ENCODE measurements at regions not wholly inside any gene's neighbourhood (a gene's known extent, or its start where the extent isn't known, plus 50 kb on each side); places are given as distances from the start of the nearest gene placed in this dataset.
A peak's percentile ranks its signal among the peaks of the same experiment; 100 is the strongest.

GRCh38 chr7:126210707-126211106 lies 1042.0 kb downstream of the GRM8 start:
- Histone ChIP-seq H3K27ac (ENCODE audit: low read depth in 1 of 2, low read length in 2 of 2) (no peak overlapping the region), H3K27me3 (ENCODE audit: control insufficient read depth in 1 of 2, insufficient read depth in 2 of 2, low read length in 1 of 2) (no peaks in the 10 kb centered on the region), H3K9me3 (ENCODE audit: control insufficient read depth, low read length) (no peaks in the 10 kb centered on the region), H3K36me3 (ENCODE audit: control insufficient read depth in 1 of 2, insufficient read depth in 2 of 2, low read length in 1 of 2) (no peaks in the 10 kb centered on the region), H3K4me1 (ENCODE audit: control insufficient read depth in 1 of 2, insufficient read depth in 2 of 2, low read length in 2 of 2) (no peaks in the 10 kb centered on the region), H3K4me3 (ENCODE audit: low read length in 2 of 2) (no peak overlapping the region)
- ATAC-seq (ENCODE audit: low FRiP score) (no peak), DNase-seq (no peak)
- intact Hi-C loops (cut with DNase I): no loop called here

- no peaks in the 10 kb centered on the region for H3K27me3 ChIP-seq (ENCODE audit: control insufficient read depth in 1 of 2, insufficient read depth in 2 of 2, low read length in 1 of 2)
- H3K9me3 ChIP-seq (ENCODE audit: control insufficient read depth, low read length): no peaks in the 10 kb centered on the region
- no peak overlapping the region for H3K27ac ChIP-seq (ENCODE audit: low read depth in 1 of 2, low read length in 2 of 2)
- DNase-seq (no peak), ATAC-seq (ENCODE audit: low FRiP score) (no peak)
- intact Hi-C loops (cut with DNase I): no loop called here
- H3K4me1 ChIP-seq (ENCODE audit: control insufficient read depth in 1 of 2, insufficient read depth in 2 of 2, low read length in 2 of 2): no peaks in the 10 kb centered on the region
- H3K4me3 ChIP-seq (ENCODE audit: low read length in 2 of 2): no peak overlapping the region
- no peaks in the 10 kb centered on the region for H3K36me3 ChIP-seq (ENCODE audit: control insufficient read depth in 1 of 2, insufficient read depth in 2 of 2, low read length in 1 of 2)
- 26 to 38% methylated on average over 1 of the region's 1 CpG for WGBS, 2 donors
Observed at GRCh38 chr7:126203185-126203584, 1049.6 kb downstream of the GRM8 start.

- DNase-seq (no peak), ATAC-seq (ENCODE audit: low FRiP score) (no peak)
- no peaks in the 10 kb centered on the region for H3K36me3 ChIP-seq (ENCODE audit: control insufficient read depth in 1 of 2, insufficient read depth in 2 of 2, low read length in 1 of 2)
- no peak overlapping the region for H3K4me3 ChIP-seq (ENCODE audit: low read length in 2 of 2)
- no peaks in the 10 kb centered on the region for H3K4me1 ChIP-seq (ENCODE audit: control insufficient read depth in 1 of 2, insufficient read depth in 2 of 2, low read length in 2 of 2)
- 67 to 81% methylated on average over 1 of the region's 1 CpG for WGBS, 2 donors
- H3K9me3 ChIP-seq (ENCODE audit: control insufficient read depth, low read length): no peaks in the 10 kb centered on the region
- intact Hi-C loops (cut with DNase I): no loop called here
- H3K27ac ChIP-seq (ENCODE audit: low read depth in 1 of 2, low read length in 2 of 2): no peak overlapping the region
- H3K27me3 ChIP-seq (ENCODE audit: control insufficient read depth in 1 of 2, insufficient read depth in 2 of 2, low read length in 1 of 2): no peaks in the 10 kb centered on the region
Observed at GRCh38 chr7:126202177-126202576, 1050.6 kb downstream of the GRM8 start.

- no peaks in the 10 kb centered on the region for H3K9me3 ChIP-seq (ENCODE audit: control insufficient read depth, low read length)
- H3K4me3 ChIP-seq (ENCODE audit: low read length in 2 of 2): no peak overlapping the region
- DNase-seq (peak in 1 of 2 donors; percentile 20), ATAC-seq (ENCODE audit: low FRiP score) (no peak)
- WGBS, 2 donors: 47 to 55% methylated on average over 7 of the region's 7 CpGs
- no peaks in the 10 kb centered on the region for H3K27me3 ChIP-seq (ENCODE audit: control insufficient read depth in 1 of 2, insufficient read depth in 2 of 2, low read length in 1 of 2)
- H3K27ac ChIP-seq (ENCODE audit: low read depth in 1 of 2, low read length in 2 of 2): no peak overlapping the region
- H3K4me1 ChIP-seq (ENCODE audit: control insufficient read depth in 1 of 2, insufficient read depth in 2 of 2, low read length in 2 of 2): no peaks in the 10 kb centered on the region
- H3K36me3 ChIP-seq (ENCODE audit: control insufficient read depth in 1 of 2, insufficient read depth in 2 of 2, low read length in 1 of 2): no peaks in the 10 kb centered on the region
- intact Hi-C loops (cut with DNase I): no loop called here
Observed at GRCh38 chr7:126185959-126186580, 1066.7 kb downstream of the GRM8 start.

- no peak overlapping the region for H3K4me3 ChIP-seq (ENCODE audit: low read length in 2 of 2)
- H3K9me3 ChIP-seq (ENCODE audit: control insufficient read depth, low read length): peaks cover 5% of the 10 kb centered on the region
- DNase-seq: no peak
- intact Hi-C loops (cut with DNase I): no loop called here
- no peaks in the 10 kb centered on the region for H3K36me3 ChIP-seq (ENCODE audit: control insufficient read depth in 1 of 2, insufficient read depth in 2 of 2, low read length in 1 of 2)
- no peaks in the 10 kb centered on the region for H3K4me1 ChIP-seq (ENCODE audit: control insufficient read depth in 1 of 2, insufficient read depth in 2 of 2, low read length in 2 of 2)
- H3K27me3 ChIP-seq (ENCODE audit: control insufficient read depth in 1 of 2, insufficient read depth in 2 of 2, low read length in 1 of 2): peaks cover 0 to 3% of the 10 kb centered on the region in 2 donors
- H3K27ac ChIP-seq (ENCODE audit: low read depth in 1 of 2, low read length in 2 of 2): no peak overlapping the region
- no peak for ATAC-seq (ENCODE audit: low FRiP score)
Observed at GRCh38 chr7:126179916-126180315, 1072.8 kb downstream of the GRM8 start.

- Histone ChIP-seq H3K27me3 (ENCODE audit: control insufficient read depth in 1 of 2, insufficient read depth in 2 of 2, low read length in 1 of 2) (peaks cover 0 to 3% of the 10 kb centered on the region in 2 donors), H3K4me3 (ENCODE audit: low read length in 2 of 2) (no peak overlapping the region), H3K27ac (ENCODE audit: low read depth in 1 of 2, low read length in 2 of 2) (no peak overlapping the region), H3K4me1 (ENCODE audit: control insufficient read depth in 1 of 2, insufficient read depth in 2 of 2, low read length in 2 of 2) (no peaks in the 10 kb centered on the region), H3K9me3 (ENCODE audit: control insufficient read depth, low read length) (peaks cover 5% of the 10 kb centered on the region), H3K36me3 (ENCODE audit: control insufficient read depth in 1 of 2, insufficient read depth in 2 of 2, low read length in 1 of 2) (no peaks in the 10 kb centered on the region)
- intact Hi-C loops (cut with DNase I): no loop called here
- DNase-seq (no peak), ATAC-seq (ENCODE audit: low FRiP score) (no peak)
Observed at GRCh38 chr7:126178865-126179264, 1073.9 kb downstream of the GRM8 start.

- Histone ChIP-seq H3K36me3 (ENCODE audit: control insufficient read depth in 1 of 2, insufficient read depth in 2 of 2, low read length in 1 of 2) (no peaks in the 10 kb centered on the region), H3K4me3 (ENCODE audit: low read length in 2 of 2) (no peak overlapping the region), H3K27ac (ENCODE audit: low read depth in 1 of 2, low read length in 2 of 2) (no peak overlapping the region), H3K9me3 (ENCODE audit: control insufficient read depth, low read length) (peaks cover 5% of the 10 kb centered on the region), H3K27me3 (ENCODE audit: control insufficient read depth in 1 of 2, insufficient read depth in 2 of 2, low read length in 1 of 2) (peaks cover 0 to 3% of the 10 kb centered on the region in 2 donors), H3K4me1 (ENCODE audit: control insufficient read depth in 1 of 2, insufficient read depth in 2 of 2, low read length in 2 of 2) (no peaks in the 10 kb centered on the region)
- no peak for DNase-seq
- 11 to 28% methylated on average over 1 of the region's 1 CpG for WGBS, 2 donors
- ATAC-seq (ENCODE audit: low FRiP score): no peak
- intact Hi-C loops (cut with DNase I): no loop called here
Observed at GRCh38 chr7:126177782-126178181, 1075.0 kb downstream of the GRM8 start.

- no peak overlapping the region for H3K4me3 ChIP-seq (ENCODE audit: low read length in 2 of 2)
- H3K4me1 ChIP-seq (ENCODE audit: control insufficient read depth in 1 of 2, insufficient read depth in 2 of 2, low read length in 2 of 2): no peaks in the 10 kb centered on the region
- no peaks in the 10 kb centered on the region for H3K27me3 ChIP-seq (ENCODE audit: control insufficient read depth in 1 of 2, insufficient read depth in 2 of 2, low read length in 1 of 2)
- ATAC-seq (ENCODE audit: low FRiP score) (no peak), DNase-seq (no peak)
- WGBS, 2 donors: 80% methylated on average over 2 of the region's 2 CpGs
- intact Hi-C loops (cut with DNase I): no loop called here
- no peak overlapping the region for H3K27ac ChIP-seq (ENCODE audit: low read depth in 1 of 2, low read length in 2 of 2)
- H3K9me3 ChIP-seq (ENCODE audit: control insufficient read depth, low read length): no peaks in the 10 kb centered on the region
- no peaks in the 10 kb centered on the region for H3K36me3 ChIP-seq (ENCODE audit: control insufficient read depth in 1 of 2, insufficient read depth in 2 of 2, low read length in 1 of 2)
Observed at GRCh38 chr7:126166645-126167044, 1086.1 kb downstream of the GRM8 start.

- Histone ChIP-seq H3K4me1 (ENCODE audit: control insufficient read depth in 1 of 2, insufficient read depth in 2 of 2, low read length in 2 of 2) (no peaks in the 10 kb centered on the region), H3K27ac (ENCODE audit: low read depth in 1 of 2, low read length in 2 of 2) (no peak overlapping the region), H3K36me3 (ENCODE audit: control insufficient read depth in 1 of 2, insufficient read depth in 2 of 2, low read length in 1 of 2) (no peaks in the 10 kb centered on the region), H3K9me3 (ENCODE audit: control insufficient read depth, low read length) (no peaks in the 10 kb centered on the region), H3K4me3 (ENCODE audit: low read length in 2 of 2) (no peak overlapping the region), H3K27me3 (ENCODE audit: control insufficient read depth in 1 of 2, insufficient read depth in 2 of 2, low read length in 1 of 2) (no peaks in the 10 kb centered on the region)
- no peak for DNase-seq
- intact Hi-C loops (cut with DNase I): no loop called here
- ATAC-seq (ENCODE audit: low FRiP score): no peak
- WGBS, 2 donors: 70 to 78% methylated on average over 1 of the region's 1 CpG
Observed at GRCh38 chr7:126163647-126164046, 1089.1 kb downstream of the GRM8 start.

Measured in aorta (tissue), 5 donors.